Neuronal stem cell (in vitro differentiated cells): ENCODE measurements at regions not wholly inside any gene's neighbourhood (a gene's known extent, or its start where the extent isn't known, plus 50 kb on each side); places are given as distances from the start of the nearest gene placed in this dataset.

Experiments used
- DNase-seq: peaks from one replicate; pipeline ENCODE4 v3.0.0-alpha.2; 2013; ENCODE audit warnings: low spot score
- H2AFZ ChIP-seq: one replicate; pipeline ENCODE4 v1.6.1; 2013; ENCODE audit warnings: mild to moderate bottlenecking, low read length, inconsistent platforms
- H2AK5ac ChIP-seq: 2 replicates; pipeline ENCODE4 v1.6.1; 2013; ENCODE audit warnings: low read depth, mild to moderate bottlenecking, inconsistent platforms, low read length, moderate library complexity, mixed read lengths
- H2BK120ac ChIP-seq: 2 replicates; pipeline ENCODE4 v1.6.1; 2013; ENCODE audit warnings: low read depth, mild to moderate bottlenecking, inconsistent platforms, low read length, moderate library complexity, mixed read lengths
- H2BK12ac ChIP-seq: one replicate; pipeline ENCODE4 v1.6.1; 2013; ENCODE audit warnings: low read length, inconsistent platforms
- H2BK15ac ChIP-seq: 2 replicates; pipeline ENCODE4 v1.6.1; 2013; ENCODE audit warnings: mild to moderate bottlenecking, low read length, inconsistent platforms, mixed read lengths
- H2BK5ac ChIP-seq: one replicate; pipeline ENCODE4 v1.6.1; 2013; ENCODE audit warnings: inconsistent platforms, mild to moderate bottlenecking, low read length, moderate library complexity
- H3K14ac ChIP-seq: one replicate; pipeline ENCODE4 v1.6.1; 2013; ENCODE audit warnings: low read length, inconsistent platforms
- H3K18ac ChIP-seq: 2 replicates; pipeline ENCODE4 v1.6.1; 2013; ENCODE audit warnings: low read length, inconsistent platforms
- H3K23ac ChIP-seq: 2 replicates; pipeline ENCODE4 v1.6.1; 2013; ENCODE audit warnings: low read depth, mild to moderate bottlenecking, mixed read lengths, low read length, inconsistent platforms; ENCODE audit not compliant: poor library complexity
- H3K27ac ChIP-seq: replicated peaks from 3 replicates; pipeline ENCODE4 v1.5.1; 2013; ENCODE audit warnings: low read length, inconsistent platforms
- H3K27me3 ChIP-seq, 3 experiments: 2 replicates each; pipeline ENCODE4 v1.6.1; 2013; ENCODE audit warnings: low read length in 3 of 3, mild to moderate bottlenecking in 2 of 3, inconsistent platforms in 1 of 3, low read depth in 1 of 3, mixed read lengths in 1 of 3, moderate library complexity in 1 of 3; ENCODE audit not compliant: control insufficient read depth in 3 of 3, insufficient read depth in 3 of 3
- H3K36me3 ChIP-seq, 2 donors: replicated peaks in 1 of 2; 2 replicates each; pipeline ENCODE4 v1.6.1; 2013; ENCODE audit warnings: low read length in 2 of 2; ENCODE audit not compliant: control insufficient read depth in 2 of 2, insufficient read depth in 2 of 2
- H3K4ac ChIP-seq: 2 replicates; pipeline ENCODE4 v1.6.1; 2013; ENCODE audit warnings: inconsistent platforms, mild to moderate bottlenecking, low read length, moderate library complexity
- H3K4me1 ChIP-seq, 2 donors: 1 replicate in 1 of 2; 2 replicates in 1 of 2; pipeline ENCODE4 v1.6.1; 2013; ENCODE audit warnings: low read length in 2 of 2, low read depth in 1 of 2; ENCODE audit not compliant: control insufficient read depth in 2 of 2, insufficient read depth in 1 of 2
- H3K4me2 ChIP-seq: one replicate; pipeline ENCODE4 v1.6.1; 2013; ENCODE audit warnings: mild to moderate bottlenecking, low read length, inconsistent platforms; ENCODE audit not compliant: insufficient read depth, poor library complexity, severe bottlenecking
- H3K4me3 ChIP-seq, 2 donors: 2 replicates each; pipeline ENCODE4 v1.5.1; 2013; ENCODE audit warnings: low read length in 2 of 2, mild to moderate bottlenecking in 2 of 2, inconsistent platforms in 1 of 2, moderate library complexity in 1 of 2
- H3K79me1 ChIP-seq: one replicate; pipeline ENCODE4 v1.6.1; 2013; ENCODE audit warnings: low read depth, mild to moderate bottlenecking, inconsistent platforms, low read length, moderate library complexity
- H3K9ac ChIP-seq: one replicate; pipeline ENCODE4 v1.6.1; 2013; ENCODE audit warnings: mild to moderate bottlenecking, low read depth, low read length, inconsistent platforms; ENCODE audit not compliant: poor library complexity
- H3K9me3 ChIP-seq, 2 donors: replicated peaks in 1 of 2; 2 replicates each; pipeline versions ENCODE3 to v1.6.1; 2013; ENCODE audit warnings: low read length in 2 of 2, mild to moderate bottlenecking in 2 of 2, inconsistent platforms in 1 of 2, low read depth in 1 of 2, mixed read lengths in 1 of 2, moderate library complexity in 1 of 2; ENCODE audit not compliant: control insufficient read depth in 2 of 2, insufficient read depth in 1 of 2
- H4K8ac ChIP-seq: one replicate; pipeline ENCODE4 v1.6.1; 2013; ENCODE audit warnings: low read depth, mild to moderate bottlenecking, inconsistent platforms, low read length, moderate library complexity
- H4K91ac ChIP-seq: one replicate; pipeline ENCODE4 v1.6.1; 2013; ENCODE audit warnings: low read length, low read depth, mild to moderate bottlenecking, inconsistent platforms; ENCODE audit not compliant: poor library complexity
- WGBS, 2 donors: extraction: QIAGEN DNeasy Blood & Tissue Kit; methylation state at CpG; one replicate each; pipeline ENCODE4 v1.1.7; 2013; ENCODE audit warnings: missing lambda C conversion rate in 2 of 2, mixed read lengths in 1 of 2; ENCODE audit not compliant: insufficient read length in 2 of 2, insufficient replicate concordance in 1 of 2; ENCODE audit errors: extremely low coverage in 2 of 2; 5-methylcytosine and 5-hydroxymethylcytosine counted together

DNA sequence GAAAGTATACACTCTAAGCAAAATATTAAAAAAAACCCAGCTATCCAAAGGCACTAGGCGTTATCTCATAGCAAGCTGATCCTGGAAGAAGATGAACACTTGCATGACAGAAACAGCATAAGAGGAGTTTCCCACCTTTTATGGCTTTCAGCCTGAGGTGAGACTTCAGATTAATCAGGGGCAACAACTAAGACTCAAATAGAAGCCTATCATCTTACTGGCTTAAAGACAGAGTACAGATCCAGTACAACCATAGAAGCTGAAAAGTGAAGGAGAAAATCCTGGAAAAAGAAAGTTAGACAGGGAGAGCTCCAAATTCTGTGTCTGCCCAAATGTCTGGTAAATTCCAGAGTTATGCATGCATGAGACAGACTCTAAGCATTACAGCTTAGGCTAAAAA is 360.8 kb upstream of the KCNN2 start:
- no peak overlapping the region for H4K91ac ChIP-seq
- no peak overlapping the region for H2BK12ac ChIP-seq
- no peak overlapping the region for H3K4ac ChIP-seq
- DNase-seq: no peak
- H3K27ac ChIP-seq: no peak overlapping the region
- no peak overlapping the region for H3K9ac ChIP-seq
- H2AK5ac ChIP-seq: no peak overlapping the region
- H3K27me3 ChIP-seq: no peaks in the 10 kb centered on the region
- no peaks in the 10 kb centered on the region for H3K36me3 ChIP-seq
- H3K4me2 ChIP-seq: no peak overlapping the region
- no peak overlapping the region for H2BK5ac ChIP-seq
- H3K23ac ChIP-seq: no peak overlapping the region
- H4K8ac ChIP-seq: no peak overlapping the region
- no peaks in the 10 kb centered on the region for H3K9me3 ChIP-seq
- WGBS, 2 donors: no CpG with 5 or more reads among the region's 1 CpG
- H3K18ac ChIP-seq: no peak overlapping the region
- H3K4me3 ChIP-seq: no peak overlapping the region
- H2BK15ac ChIP-seq: no peak overlapping the region
- no peak overlapping the region for H3K14ac ChIP-seq
- H3K4me1 ChIP-seq: no peaks in the 10 kb centered on the region
- H2AFZ ChIP-seq: no peak overlapping the region
- no peak overlapping the region for H2BK120ac ChIP-seq
- no peaks in the 10 kb centered on the region for H3K79me1 ChIP-seq

DNA sequence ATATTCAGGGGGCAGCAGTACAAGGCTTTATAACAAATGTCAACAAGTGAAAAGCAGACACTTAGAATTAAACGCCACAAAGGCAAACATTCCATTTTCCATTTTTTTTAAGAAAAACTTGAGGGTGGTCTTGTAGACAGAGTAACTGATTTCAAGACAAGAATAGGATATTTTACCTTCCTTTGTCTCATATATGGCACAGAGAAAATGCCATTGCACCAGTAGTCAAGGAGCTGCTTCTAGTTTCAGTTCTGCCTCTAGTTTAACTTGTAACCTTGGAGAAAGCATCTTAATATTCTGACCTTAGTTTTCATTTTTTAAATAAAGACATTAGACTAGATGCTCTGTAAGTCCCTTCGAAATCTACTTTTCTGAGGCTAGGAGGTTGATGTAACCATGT is 355.3 kb upstream of the KCNN2 start:
- DNase-seq: no peak
- no peak overlapping the region for H3K14ac ChIP-seq
- H2AK5ac ChIP-seq: no peak overlapping the region
- no peak overlapping the region for H3K18ac ChIP-seq
- no peaks in the 10 kb centered on the region for H3K9me3 ChIP-seq
- H2BK15ac ChIP-seq: no peak overlapping the region
- no peaks in the 10 kb centered on the region for H3K4me1 ChIP-seq
- no CpG with 5 or more reads among the region's 2 CpGs for WGBS, 2 donors
- no peak overlapping the region for H3K9ac ChIP-seq
- H3K27me3 ChIP-seq: no peaks in the 10 kb centered on the region
- H2BK5ac ChIP-seq: no peak overlapping the region
- no peak overlapping the region for H4K91ac ChIP-seq
- H3K79me1 ChIP-seq: no peaks in the 10 kb centered on the region
- H3K4me2 ChIP-seq: no peak overlapping the region
- no peak overlapping the region for H4K8ac ChIP-seq
- no peak overlapping the region for H3K27ac ChIP-seq
- H3K4ac ChIP-seq: no peak overlapping the region
- H3K4me3 ChIP-seq: no peak overlapping the region
- no peak overlapping the region for H2AFZ ChIP-seq
- no peak overlapping the region for H2BK120ac ChIP-seq
- H3K23ac ChIP-seq: no peak overlapping the region
- no peak overlapping the region for H2BK12ac ChIP-seq
- no peaks in the 10 kb centered on the region for H3K36me3 ChIP-seq

DNA sequence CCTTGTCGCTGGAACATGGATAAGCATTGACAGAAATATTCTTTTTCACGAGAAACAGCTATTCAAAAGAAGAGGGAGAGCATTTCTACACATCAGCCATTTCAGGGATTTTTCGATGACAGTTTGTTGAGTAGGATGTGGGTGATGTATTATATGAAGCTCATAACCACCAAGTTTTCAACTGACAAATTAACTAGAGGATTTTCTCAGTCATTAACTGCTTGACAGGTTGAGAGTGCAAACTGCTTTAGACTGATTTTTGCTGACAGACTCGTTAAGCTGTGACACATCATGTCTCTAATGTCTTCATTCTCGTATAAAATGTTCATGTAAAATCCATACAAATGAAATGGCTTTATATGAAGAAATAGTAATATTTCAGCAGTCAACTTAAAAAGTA is 354.2 kb upstream of the KCNN2 start:
- Histone ChIP-seq H2BK15ac (no peak overlapping the region), H3K9ac (no peak overlapping the region), H3K4me2 (no peak overlapping the region), H2AFZ (no peak overlapping the region), H3K36me3 (no peaks in the 10 kb centered on the region), H2AK5ac (no peak overlapping the region), H4K8ac (no peak overlapping the region), H3K27ac (no peak overlapping the region), H3K14ac (no peak overlapping the region), H4K91ac (no peak overlapping the region), H2BK5ac (no peak overlapping the region), H3K18ac (no peak overlapping the region), H3K4me1 (no peaks in the 10 kb centered on the region), H3K79me1 (no peaks in the 10 kb centered on the region), H3K4me3 (no peak overlapping the region), H3K4ac (no peak overlapping the region), H2BK120ac (no peak overlapping the region), H3K23ac (no peak overlapping the region), H3K9me3 (no peaks in the 10 kb centered on the region), H2BK12ac (no peak overlapping the region), H3K27me3 (no peaks in the 10 kb centered on the region)
- no peak for DNase-seq
- no CpG with 5 or more reads among the region's 5 CpGs for WGBS, 2 donors

DNA sequence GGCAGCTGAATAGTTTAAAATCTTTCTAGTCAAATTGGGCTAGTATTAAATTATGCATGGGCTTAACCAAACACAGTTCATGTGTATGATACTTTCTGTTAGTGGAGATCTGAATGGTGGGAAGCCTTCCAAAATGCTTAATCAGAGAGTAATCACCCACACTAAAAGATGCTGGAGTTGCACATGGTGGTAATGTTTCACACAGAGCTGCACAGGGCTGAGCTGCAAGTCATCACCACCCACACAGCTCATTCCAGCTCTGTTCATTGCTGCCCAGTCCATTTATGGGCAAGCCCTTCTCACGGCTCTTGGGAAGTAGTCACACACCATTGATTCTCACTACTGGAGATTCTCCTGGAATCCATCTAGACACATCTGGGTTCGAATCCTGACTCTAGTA is 351.5 kb upstream of the KCNN2 start:
- no peak overlapping the region for H2BK120ac ChIP-seq
- WGBS, 2 donors: no CpG with 5 or more reads among the region's 2 CpGs
- H3K4me3 ChIP-seq: no peak overlapping the region
- no peaks in the 10 kb centered on the region for H3K27me3 ChIP-seq
- H2AK5ac ChIP-seq: no peak overlapping the region
- H3K14ac ChIP-seq: no peak overlapping the region
- no peak for DNase-seq
- no peak overlapping the region for H4K91ac ChIP-seq
- no peaks in the 10 kb centered on the region for H3K36me3 ChIP-seq
- no peak overlapping the region for H3K18ac ChIP-seq
- H3K23ac ChIP-seq: no peak overlapping the region
- H3K4me1 ChIP-seq: no peaks in the 10 kb centered on the region
- no peak overlapping the region for H2BK15ac ChIP-seq
- no peak overlapping the region for H2BK12ac ChIP-seq
- no peak overlapping the region for H3K4ac ChIP-seq
- no peak overlapping the region for H3K27ac ChIP-seq
- H2AFZ ChIP-seq: no peak overlapping the region
- H4K8ac ChIP-seq: no peak overlapping the region
- no peak overlapping the region for H2BK5ac ChIP-seq
- no peaks in the 10 kb centered on the region for H3K9me3 ChIP-seq
- H3K79me1 ChIP-seq: no peaks in the 10 kb centered on the region
- H3K4me2 ChIP-seq: no peak overlapping the region
- H3K9ac ChIP-seq: no peak overlapping the region
